SHP77 (cell line): ENCODE measurements at regions not wholly inside any gene's neighbourhood (a gene's known extent, or its start where the extent isn't known, plus 50 kb on each side); places are given as distances from the start of the nearest gene placed in this dataset.
"Not testable (repeated sequence)": the region's sequence is repeated elsewhere in the genome, so short reads cannot be mapped to it uniquely, and the experiment has no call there.

Source experiments
- DNase-seq, 2 experiments: peaks; one replicate each; lab custom pipeline; 2025; lab: John Stamatoyannopoulos, UW

GRCh38 chr9:31153250-31153840, 1231.1 kb upstream of the ACO1 start:
- no peak for DNase-seq

DNA sequence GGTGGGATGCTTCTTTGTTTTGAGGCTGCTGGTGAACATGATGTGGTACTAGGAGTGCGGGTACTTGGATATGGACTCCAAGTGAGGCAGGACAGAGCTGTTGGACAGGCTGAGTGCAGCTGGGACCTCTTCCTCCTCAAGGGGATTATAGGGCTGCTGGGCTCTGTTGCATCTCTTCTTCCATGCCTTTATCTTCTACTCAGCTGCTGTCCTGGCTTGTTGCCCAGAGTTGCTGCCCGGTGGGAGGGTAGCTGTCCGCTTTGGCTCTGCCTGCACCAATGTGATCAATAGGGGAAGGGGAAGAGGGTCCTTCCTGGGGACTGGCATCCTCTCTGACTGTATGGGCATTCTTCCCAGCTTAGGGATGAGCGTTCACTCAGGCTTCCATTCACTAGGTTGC, 1217.9 kb upstream of the ACO1 start:
- DNase-seq: peak in 1 of 2 experiments; percentile 2

GRCh38 chr9:31168161-31168560, 1216.3 kb upstream of the ACO1 start:
- no peak for DNase-seq

DNA sequence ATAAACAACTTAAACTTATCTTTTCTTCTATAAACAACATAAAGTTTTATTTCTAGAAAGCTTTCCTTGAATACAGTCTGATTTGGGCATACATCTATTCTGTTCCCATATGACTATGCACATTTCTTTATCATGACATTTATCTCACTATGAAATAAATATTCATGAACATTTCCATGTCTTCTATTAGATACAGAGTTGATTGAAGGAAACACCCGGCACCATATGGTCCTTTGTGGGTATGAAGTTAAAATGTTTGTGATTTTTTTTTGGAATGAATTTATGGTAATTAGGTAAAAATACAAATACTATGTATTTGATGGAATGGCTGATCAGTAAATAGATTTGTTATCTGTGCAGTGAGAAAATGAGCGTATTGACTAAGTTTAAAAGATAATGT, 1209.8 kb upstream of the ACO1 start:
- DNase-seq: no peak

- no peak for DNase-seq
These were observed 1200.6 kb upstream of the ACO1 start for GRCh38 chr9:31183866-31184265.

GRCh38 chr9:31185831-31186230, 1198.6 kb upstream of the ACO1 start:
- no peak for DNase-seq

DNA sequence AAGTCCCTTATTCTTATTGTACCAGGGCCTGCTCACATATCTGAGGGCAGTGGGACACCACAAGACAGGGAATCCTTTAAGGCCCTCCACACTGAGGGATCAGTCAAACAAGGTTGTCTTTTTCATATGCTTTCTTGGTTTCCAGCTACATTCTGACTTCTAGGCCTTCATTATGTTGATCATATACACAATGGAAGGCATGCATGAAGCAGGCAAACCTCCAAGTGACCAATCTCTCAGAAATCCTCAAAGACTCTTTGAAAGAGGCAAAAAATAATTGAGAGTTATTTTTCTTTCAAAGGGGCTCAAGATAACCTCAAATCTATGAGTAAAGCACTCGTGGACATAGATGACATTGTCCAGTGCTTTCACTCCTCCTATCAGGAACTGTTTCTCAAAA, 1195.9 kb upstream of the ACO1 start:
- DNase-seq: no peak

DNA sequence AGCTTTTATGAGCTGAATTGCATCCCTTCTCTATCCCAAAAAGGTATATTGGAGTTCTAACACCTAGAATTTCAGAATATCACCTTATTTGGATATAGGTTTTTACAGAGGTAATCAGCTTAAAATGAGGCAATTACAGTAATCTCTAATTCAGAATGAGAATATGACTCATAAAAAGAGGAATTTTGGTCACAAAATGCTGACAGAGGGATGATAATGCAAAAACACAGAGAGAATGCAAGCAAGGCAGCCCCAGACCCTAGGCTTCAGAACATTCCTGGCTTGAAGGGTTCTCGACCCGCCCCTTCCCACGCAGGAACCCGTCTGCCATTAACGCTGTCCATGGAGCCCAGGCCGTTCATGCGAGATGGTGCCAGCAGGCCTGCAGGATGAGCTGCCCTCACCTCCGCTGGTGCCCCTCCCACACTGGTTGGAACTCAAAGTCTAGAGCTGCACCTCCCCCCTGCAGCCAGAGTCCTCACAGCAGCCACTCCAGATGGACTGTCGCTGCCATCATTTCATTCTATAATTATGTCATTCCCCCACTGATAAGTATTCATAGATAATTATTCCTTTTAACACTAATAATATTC, 1173.4 kb upstream of the ACO1 start:
- DNase-seq: no peak

- not testable (repeated sequence) for DNase-seq
These were observed 1154.5 kb upstream of the ACO1 start for GRCh38 chr9:31229976-31230375.

DNA sequence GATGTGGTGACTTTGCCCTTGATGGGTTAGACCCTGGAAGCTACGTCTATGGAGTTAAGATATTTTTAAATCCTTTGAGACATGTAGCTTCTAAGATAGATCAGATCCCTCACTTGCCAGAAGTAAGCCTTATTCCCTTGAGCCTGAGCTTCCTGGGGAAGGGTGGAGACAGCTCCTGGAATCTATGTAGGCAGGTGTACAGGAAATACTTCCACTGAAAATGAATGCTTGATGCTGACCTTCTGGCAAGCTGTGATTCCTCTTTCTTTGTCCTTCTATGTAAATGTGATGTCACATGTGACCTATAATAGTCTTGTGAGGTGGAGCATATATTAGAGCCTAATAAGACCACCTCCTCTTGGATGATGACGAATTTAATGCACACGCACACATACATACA, 1152.0 kb upstream of the ACO1 start:
- no peak for DNase-seq

GRCh38 chr9:31236344-31236743, 1148.1 kb upstream of the ACO1 start:
- DNase-seq: no peak

DNA sequence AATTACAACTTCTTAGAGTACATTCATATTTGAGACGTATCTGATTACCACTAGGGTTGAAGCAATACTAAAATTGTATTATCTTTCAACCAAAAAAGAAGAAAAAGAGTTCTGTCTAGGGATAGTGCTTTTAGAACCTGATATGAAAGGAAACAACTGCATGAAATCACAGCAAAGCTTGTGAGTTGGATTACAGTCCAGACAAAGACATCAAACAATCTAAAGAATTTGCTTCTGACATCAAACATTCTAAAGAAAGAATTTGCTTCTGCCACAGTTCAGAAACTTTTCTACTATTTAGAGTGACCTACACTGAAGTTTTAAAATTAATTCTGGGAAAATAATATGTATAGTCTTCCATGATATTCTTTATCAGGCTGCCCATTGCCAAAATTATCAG, 1141.1 kb upstream of the ACO1 start:
- DNase-seq: no peak

DNA sequence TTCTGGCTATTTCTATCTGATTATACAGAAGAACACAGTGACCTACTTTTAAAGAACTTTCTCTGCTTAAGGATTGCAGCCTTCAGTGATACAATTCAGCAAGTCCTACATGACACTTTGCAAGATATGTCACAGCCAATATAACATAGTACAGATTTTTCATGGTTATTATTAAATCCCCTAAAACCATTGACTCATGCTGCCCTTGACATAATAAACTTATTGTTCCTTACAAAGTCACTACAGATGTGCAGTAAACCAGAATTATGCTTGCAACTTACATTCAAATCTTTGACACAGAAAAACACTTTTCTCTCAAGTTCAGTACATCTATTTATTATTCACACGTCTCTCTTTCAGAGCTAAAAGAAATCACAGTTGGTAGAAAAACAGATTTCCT, 1136.3 kb upstream of the ACO1 start:
- no peak for DNase-seq

DNA sequence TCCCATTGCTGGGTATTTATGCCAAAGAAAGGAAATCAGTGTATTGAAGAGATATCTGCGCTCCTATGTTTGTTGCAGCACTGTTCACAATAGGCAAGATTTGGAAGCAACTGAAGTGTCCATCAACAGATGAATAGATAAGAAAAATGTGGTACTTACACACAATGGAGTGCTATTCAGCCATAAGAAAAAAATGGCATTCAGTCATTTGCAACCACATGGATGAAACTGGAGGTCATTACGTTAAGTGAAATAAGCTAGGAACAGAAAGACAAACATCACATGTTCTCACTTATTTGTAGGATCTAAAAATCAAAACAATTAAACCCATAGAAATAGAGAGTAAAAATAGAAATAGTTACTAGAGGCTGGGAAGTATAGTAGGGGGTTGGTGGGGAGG, 1133.1 kb upstream of the ACO1 start:
- DNase-seq: no peak

- no peak for DNase-seq
These were observed 1130.4 kb upstream of the ACO1 start for GRCh38 chr9:31253800-31254762.

GRCh38 chr9:31255211-31255610, 1129.2 kb upstream of the ACO1 start:
- DNase-seq: no peak

DNA sequence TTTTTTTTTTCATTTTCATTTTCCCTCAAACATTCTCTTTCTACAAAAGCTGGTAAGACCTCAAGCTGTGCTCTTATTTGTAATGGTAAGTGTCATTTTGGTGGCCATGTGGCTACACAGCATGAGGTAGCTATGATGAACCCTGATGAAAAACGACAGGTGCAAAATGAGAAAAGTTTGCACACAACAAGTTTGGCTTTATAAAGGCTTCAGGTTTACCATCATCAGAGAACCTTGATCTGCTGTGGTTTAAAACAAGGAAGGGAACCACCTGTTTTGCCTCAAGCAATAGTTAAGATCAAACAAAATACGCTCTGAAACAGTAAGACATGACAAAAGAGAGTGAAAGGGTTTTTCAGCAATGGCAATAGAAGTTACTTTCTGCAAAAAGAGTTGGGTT, 1124.6 kb upstream of the ACO1 start:
- no peak for DNase-seq

DNA sequence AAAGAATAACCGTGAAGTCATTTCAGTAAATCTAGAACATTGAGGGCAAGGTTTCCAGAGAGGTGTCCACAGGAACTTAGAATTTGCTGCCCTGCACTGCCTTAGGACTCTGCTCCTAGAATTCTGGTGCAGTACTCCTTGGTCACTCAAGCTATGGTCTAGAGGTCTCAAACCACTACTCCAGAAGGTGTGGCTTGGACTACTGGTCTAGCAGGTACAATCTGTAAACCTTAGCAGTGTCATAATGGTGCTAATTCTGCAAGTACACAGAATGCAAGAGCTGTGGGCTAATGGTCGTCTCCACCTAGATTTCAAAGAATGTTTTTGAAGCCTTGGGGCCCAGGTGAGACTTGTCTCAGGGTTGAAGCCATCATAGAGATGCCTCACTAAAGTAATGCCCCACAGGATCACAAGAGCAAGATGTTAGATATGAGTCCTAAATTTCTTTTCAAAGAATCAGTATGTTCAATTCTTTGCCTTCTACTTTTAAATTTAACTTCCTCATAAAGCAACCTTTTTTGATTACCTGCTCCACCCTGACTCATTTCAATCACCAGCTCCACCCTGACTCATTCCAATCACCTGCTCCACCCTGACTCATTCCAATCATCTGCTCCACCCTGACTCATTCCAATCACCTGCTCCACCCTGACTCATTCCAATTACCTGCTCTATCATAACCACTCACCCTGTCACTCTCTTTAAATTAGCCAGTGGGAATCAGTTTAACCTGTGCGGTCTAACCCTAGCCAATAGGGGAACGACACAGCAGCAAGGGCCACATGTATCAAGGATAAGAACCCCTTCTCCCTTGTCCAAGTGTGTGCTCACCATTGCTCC, 1111.8 kb upstream of the ACO1 start:
- no peak for DNase-seq

GRCh38 chr9:31275419-31275818, 1109.0 kb upstream of the ACO1 start:
- no peak for DNase-seq

- no peak for DNase-seq
These were observed 1093.7 kb upstream of the ACO1 start for GRCh38 chr9:31290731-31291130.

GRCh38 chr9:31302620-31303418, 1081.6 kb upstream of the ACO1 start:
- no peak for DNase-seq
